Astrocyte of the spinal cord (primary cell): ENCODE measurements at regions not wholly inside any gene's neighbourhood (a gene's known extent, or its start where the extent isn't known, plus 50 kb on each side); places are given as distances from the start of the nearest gene placed in this dataset.

Experiments used
- DNase-seq: peaks from one replicate; pipeline ENCODE4 v3.0.0; 2011; ENCODE audit warnings: low read depth, low spot score
- H3K4me3 ChIP-seq: 2 replicates; pipeline ENCODE4 v1.5.1; 2011; ENCODE audit warnings: low read depth, mild to moderate bottlenecking, low read length, moderate library complexity
- in situ Hi-C: cut with HindIII; loops from 2 replicates; pipeline ENCODE4 v1.10.0; 2017; ENCODE audit warnings: low sequenced_read_pairs
- TF ChIP-seq, protein P1 (sequence below): IDR thresholded peaks from 2 replicates; pipeline ENCODE4 v1.5.1; 2012; ENCODE audit warnings: low read depth, mild to moderate bottlenecking, low read length, inconsistent platforms

DNA sequence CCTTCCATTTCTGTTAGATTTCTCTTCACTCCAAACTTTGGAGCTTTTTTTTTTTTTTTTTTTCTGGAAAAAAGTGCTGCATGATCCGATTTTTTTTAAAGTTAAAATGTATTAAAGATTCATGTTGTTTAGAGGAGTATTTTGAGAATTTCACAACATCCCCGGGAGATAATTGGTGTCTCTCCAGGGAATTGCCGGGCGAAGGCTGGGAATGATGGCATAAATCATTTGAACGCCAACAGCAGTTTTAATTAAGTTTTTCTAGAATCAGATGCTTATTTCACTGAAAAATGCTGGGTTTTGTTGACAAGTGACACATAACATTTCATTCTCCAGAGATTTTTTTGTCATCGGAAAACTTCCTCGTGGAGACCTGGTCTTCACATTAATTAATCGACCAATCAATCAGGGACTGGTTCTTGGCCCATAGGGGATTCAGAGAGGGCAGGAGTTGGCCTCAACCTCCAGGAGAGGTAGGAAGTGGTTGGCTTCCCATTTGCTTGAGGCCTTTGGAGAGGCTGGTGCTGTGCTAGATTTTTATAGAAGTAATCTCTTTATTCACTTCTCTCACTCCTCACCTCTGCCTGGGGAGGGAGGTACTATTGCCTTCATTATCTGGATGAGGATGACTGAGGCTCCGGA is 439.4 kb downstream of the TYW1 start:
- in situ Hi-C loops, result no loop called here

DNA sequence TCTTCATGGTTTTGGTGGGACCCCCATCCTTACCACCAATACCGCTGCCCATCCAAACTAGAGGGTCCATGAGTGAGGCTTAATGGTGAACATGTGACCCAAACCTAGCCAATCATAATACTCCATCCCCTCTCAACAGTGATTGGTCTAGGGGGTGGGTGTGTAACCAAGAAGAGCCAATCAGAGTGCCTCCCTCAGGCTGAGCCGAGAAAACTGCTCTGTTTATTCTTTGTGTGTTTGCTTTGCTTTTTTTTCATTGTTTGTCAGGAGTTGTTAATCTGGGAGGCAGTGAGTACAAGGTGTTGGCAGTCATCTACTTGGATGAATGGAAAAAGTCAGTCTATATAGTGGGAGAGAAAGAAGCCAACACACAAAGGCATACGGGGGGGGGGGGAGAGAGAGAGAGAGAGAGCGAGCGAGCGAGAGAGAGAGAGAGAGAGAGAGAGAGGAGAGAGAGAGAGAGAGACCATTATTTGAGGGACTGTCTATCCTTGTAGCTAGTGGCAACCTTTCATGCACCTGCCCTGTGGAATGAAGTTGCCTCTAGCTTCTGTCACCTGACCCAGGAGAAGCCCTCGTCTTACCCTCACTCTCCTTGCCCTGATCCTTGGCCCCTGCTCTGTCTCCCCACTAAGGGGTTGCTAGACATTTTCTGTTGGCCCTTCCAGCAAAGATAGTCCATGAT is 441.7 kb downstream of the TYW1 start:
- no peak overlapping the region for H3K4me3 ChIP-seq
- DNase-seq, result no peak
- in situ Hi-C loops, result no loop called here
- TF ChIP-seq, protein P1, sequence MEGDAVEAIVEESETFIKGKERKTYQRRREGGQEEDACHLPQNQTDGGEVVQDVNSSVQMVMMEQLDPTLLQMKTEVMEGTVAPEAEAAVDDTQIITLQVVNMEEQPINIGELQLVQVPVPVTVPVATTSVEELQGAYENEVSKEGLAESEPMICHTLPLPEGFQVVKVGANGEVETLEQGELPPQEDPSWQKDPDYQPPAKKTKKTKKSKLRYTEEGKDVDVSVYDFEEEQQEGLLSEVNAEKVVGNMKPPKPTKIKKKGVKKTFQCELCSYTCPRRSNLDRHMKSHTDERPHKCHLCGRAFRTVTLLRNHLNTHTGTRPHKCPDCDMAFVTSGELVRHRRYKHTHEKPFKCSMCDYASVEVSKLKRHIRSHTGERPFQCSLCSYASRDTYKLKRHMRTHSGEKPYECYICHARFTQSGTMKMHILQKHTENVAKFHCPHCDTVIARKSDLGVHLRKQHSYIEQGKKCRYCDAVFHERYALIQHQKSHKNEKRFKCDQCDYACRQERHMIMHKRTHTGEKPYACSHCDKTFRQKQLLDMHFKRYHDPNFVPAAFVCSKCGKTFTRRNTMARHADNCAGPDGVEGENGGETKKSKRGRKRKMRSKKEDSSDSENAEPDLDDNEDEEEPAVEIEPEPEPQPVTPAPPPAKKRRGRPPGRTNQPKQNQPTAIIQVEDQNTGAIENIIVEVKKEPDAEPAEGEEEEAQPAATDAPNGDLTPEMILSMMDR, result no peak

More for the DNA sequence above, 439.4 kb downstream of the TYW1 start:
- no peak overlapping the region for H3K4me3 ChIP-seq
- TF ChIP-seq, protein P1, result no peak
- DNase-seq, result no peak

DNA sequence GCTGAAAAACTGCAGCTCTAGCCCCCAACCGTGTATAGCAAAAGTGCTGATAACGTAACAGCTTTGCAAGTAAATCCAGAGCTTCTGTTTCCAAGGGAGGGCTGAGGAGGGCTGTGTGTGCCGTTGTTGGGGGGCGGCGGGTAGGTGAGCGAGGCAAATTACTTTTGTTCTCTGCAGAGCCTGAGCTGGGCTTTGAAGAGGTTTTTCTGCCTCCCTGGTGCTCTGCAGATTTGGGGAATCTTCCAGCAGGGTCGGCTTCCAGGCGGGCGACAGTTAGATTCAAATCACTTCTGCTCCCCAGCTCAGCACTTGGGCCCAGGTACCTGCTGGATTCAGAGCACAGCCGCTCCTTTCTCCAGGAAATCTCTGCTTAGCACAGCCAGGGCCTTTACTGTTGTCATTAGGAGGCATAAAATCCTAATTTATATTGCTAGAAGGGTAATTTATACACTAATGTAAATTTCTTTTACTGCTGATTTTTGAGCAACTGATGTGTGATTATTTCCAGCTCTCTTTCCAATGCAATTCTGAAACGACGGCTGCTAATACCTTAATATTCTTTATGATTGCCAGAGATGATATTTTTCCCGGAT is 442.4 kb downstream of the TYW1 start:
- no peak overlapping the region for H3K4me3 ChIP-seq
- in situ Hi-C loops, result no loop called here
- TF ChIP-seq, protein P1, result no peak
- DNase-seq, result no peak

DNA sequence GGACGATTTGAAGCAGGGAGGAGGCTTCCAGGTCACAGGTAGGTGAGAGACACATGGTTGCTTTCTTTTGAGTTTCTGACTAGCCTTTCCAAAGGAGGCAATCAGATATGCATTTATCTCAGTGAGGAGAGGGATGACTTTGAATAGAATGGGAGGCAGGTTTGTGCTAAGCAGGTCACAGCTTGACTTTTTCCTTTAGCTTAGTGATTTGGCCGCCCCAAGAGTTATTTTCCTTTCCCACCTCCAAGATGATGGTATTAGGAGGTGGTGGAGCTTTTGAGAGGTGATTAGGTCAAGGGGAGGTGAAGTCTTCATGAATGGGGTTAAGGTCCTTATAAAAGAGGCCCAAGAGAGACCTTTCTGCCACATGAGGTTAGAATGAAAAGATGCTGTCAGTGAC is 443.7 kb downstream of the TYW1 start:
- H3K4me3 ChIP-seq, result no peak overlapping the region
- TF ChIP-seq, protein P1, result no peak
- in situ Hi-C loops, result no loop called here
- no peak for DNase-seq

DNA sequence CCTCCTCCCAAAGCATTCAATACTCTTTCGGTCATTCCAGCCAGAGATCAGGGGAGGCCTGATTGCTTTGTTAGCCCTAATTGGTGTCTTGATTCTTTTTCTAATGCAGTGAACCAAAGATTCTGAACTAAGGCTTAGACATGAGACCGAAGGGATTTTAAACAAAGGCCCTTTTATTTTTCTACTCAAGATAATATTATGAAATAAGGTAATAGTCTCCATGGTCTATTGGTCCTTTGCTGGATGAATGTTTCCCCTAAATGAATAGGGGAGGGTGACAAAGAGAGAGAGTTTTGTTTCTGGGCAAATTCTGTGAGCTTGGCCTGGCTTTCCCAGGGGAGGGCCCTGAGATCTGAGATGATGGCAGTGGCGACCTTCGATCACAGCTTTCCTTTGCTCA is 449.1 kb downstream of the TYW1 start:
- in situ Hi-C loops, result no loop called here
- no peak overlapping the region for H3K4me3 ChIP-seq
- TF ChIP-seq, protein P1, result no peak
- DNase-seq, result no peak

DNA sequence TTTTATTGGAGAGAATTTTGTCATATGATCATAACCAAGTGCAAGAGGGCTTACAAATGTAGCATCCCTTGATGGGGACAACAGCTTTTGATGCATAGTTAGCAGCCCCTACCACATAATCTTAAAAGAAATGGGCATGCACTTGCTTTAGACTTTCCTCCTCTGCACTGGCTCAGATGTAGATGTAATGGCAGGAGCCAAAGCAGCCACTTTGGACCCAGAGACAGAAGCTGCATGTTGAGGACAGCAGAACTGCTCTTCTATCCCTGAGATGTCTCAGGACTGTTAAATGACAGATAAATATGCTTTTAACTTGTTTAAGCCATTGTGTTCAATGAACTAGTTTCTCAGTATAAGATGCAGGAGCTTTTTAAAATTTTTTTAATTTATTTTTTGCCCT is 450.7 kb downstream of the TYW1 start:
- H3K4me3 ChIP-seq, result no peak overlapping the region
- no peak for DNase-seq
- in situ Hi-C loops, result no loop called here
- TF ChIP-seq, protein P1, result no peak
